ENCODE measurements at regions not wholly inside any gene's neighbourhood (a gene's known extent, or its start where the extent isn't known, plus 50 kb on each side); places are given as distances from the start of the nearest gene placed in this dataset.

DNA sequence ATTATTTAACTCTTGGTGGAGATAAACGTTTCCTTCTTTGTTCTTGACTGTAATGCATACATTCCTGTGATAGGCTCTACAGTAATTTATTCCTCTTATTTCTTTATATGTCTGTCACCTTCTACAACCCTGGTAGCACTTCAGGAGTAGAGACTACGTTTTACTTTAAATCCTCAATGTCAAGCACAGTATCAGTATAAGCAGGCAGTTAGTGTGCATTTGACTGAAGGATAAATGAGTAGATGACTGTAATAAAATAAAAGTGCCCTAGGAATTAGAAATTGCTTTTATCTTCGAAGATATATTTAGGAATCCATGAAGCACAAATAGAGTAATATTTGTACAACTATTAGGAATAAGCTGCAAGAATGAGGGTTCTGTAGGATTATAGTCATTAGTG is 599.6 kb upstream of the PRMT6 start (continued):
- TF ChIP-seq, protein P1, sequence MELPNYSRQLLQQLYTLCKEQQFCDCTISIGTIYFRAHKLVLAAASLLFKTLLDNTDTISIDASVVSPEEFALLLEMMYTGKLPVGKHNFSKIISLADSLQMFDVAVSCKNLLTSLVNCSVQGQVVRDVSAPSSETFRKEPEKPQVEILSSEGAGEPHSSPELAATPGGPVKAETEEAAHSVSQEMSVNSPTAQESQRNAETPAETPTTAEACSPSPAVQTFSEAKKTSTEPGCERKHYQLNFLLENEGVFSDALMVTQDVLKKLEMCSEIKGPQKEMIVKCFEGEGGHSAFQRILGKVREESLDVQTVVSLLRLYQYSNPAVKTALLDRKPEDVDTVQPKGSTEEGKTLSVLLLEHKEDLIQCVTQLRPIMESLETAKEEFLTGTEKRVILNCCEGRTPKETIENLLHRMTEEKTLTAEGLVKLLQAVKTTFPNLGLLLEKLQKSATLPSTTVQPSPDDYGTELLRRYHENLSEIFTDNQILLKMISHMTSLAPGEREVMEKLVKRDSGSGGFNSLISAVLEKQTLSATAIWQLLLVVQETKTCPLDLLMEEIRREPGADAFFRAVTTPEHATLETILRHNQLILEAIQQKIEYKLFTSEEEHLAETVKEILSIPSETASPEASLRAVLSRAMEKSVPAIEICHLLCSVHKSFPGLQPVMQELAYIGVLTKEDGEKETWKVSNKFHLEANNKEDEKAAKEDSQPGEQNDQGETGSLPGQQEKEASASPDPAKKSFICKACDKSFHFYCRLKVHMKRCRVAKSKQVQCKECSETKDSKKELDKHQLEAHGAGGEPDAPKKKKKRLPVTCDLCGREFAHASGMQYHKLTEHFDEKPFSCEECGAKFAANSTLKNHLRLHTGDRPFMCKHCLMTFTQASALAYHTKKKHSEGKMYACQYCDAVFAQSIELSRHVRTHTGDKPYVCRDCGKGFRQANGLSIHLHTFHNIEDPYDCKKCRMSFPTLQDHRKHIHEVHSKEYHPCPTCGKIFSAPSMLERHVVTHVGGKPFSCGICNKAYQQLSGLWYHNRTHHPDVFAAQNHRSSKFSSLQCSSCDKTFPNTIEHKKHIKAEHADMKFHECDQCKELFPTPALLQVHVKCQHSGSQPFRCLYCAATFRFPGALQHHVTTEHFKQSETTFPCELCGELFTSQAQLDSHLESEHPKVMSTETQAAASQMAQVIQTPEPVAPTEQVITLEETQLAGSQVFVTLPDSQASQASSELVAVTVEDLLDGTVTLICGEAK (IDR thresholded peaks at IDR 0.05; ENCODE audit: borderline replicate concordance) = no peak
- TF ChIP-seq NRF1 (conservative IDR thresholded peaks at IDR 0.05; ENCODE audit: low read depth, low read length) (no peak), HDAC2 (IDR thresholded peaks at IDR 0.05) (no peak), FOXK2 (IDR thresholded peaks at IDR 0.05) (no peak), MYC (IDR thresholded peaks at IDR 0.05; ENCODE audit: insufficient read depth, insufficient read length, insufficient replicate concordance, low read length, severe bottlenecking) (no peak)

DNA sequence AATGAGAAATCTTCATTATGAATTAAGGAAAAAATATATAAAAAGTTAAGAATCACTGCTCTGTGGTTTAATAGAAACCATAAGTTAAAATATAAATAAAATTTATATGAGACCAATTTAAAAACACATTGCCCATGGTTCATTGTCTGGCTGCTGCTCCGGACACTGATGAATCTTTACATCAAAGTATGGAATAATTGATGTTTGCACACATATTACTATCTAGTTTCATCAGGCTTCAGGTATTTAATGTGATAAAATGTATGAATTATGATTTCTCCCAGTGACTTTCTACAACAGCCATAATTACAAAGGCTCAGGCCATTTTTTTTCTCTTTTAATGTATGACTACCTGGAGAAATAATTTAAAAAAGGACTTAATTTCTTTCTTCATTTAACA is 599.1 kb upstream of the PRMT6 start:
- CTCF ChIA-PET = no interaction called here
- TF ChIP-seq DPF2 (IDR thresholded peaks at IDR 0.05) (no peak), SMAD5 (IDR thresholded peaks at IDR 0.05; ENCODE audit: low read depth) (no peak), MXI1 (IDR thresholded peaks at IDR 0.05; ENCODE audit: low read depth, low read length) (no peak), RB1 (IDR thresholded peaks at IDR 0.05; ENCODE audit: borderline replicate concordance) (no peak), BRCA1 (IDR thresholded peaks at IDR 0.05; ENCODE audit: low read depth, low read length) (no peak), CBX3 (IDR thresholded peaks at IDR 0.05; ENCODE audit: borderline replicate concordance, low read depth) (no peak)
- TF ChIP-seq, protein P2, sequence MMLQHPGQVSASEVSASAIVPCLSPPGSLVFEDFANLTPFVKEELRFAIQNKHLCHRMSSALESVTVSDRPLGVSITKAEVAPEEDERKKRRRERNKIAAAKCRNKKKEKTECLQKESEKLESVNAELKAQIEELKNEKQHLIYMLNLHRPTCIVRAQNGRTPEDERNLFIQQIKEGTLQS (IDR thresholded peaks at IDR 0.05; ENCODE audit: borderline replicate concordance, extremely low read depth, low read depth, low read length) = no peak
- TF ChIP-seq, protein P3, sequence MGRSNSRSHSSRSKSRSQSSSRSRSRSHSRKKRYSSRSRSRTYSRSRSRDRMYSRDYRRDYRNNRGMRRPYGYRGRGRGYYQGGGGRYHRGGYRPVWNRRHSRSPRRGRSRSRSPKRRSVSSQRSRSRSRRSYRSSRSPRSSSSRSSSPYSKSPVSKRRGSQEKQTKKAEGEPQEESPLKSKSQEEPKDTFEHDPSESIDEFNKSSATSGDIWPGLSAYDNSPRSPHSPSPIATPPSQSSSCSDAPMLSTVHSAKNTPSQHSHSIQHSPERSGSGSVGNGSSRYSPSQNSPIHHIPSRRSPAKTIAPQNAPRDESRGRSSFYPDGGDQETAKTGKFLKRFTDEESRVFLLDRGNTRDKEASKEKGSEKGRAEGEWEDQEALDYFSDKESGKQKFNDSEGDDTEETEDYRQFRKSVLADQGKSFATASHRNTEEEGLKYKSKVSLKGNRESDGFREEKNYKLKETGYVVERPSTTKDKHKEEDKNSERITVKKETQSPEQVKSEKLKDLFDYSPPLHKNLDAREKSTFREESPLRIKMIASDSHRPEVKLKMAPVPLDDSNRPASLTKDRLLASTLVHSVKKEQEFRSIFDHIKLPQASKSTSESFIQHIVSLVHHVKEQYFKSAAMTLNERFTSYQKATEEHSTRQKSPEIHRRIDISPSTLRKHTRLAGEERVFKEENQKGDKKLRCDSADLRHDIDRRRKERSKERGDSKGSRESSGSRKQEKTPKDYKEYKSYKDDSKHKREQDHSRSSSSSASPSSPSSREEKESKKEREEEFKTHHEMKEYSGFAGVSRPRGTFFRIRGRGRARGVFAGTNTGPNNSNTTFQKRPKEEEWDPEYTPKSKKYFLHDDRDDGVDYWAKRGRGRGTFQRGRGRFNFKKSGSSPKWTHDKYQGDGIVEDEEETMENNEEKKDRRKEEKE (IDR thresholded peaks at IDR 0.05) = no peak
- POLR2A ChIA-PET = no interaction called here
- WGBS (ENCODE audit: insufficient coverage, insufficient replicate concordance, low lambda C conversion rate, missing lambda C conversion rate) = 0% methylated on average over 1 of the region's 1 CpG
- Histone ChIP-seq H2AFZ (ENCODE audit: control insufficient read depth, low read depth, low read length) (no peak overlapping the region), H4K20me1 (ENCODE audit: control insufficient read depth, insufficient read depth) (no peaks in the 10 kb centered on the region), H3K4me3 (no peak overlapping the region), H3K27me3 (replicated peaks in 1 of 2; ENCODE audit: control insufficient read depth in 2 of 2, insufficient read depth in 2 of 2, low read length in 1 of 2) (no peaks in the 10 kb centered on the region), H3K4me1 (ENCODE audit: control insufficient read depth, insufficient read depth, low read length) (no peaks in the 10 kb centered on the region), H3K4me2 (ENCODE audit: control insufficient read depth, insufficient read depth) (no peak overlapping the region), H3K79me2 (ENCODE audit: control insufficient read depth, insufficient read depth, low read length) (no peaks in the 10 kb centered on the region), H3K9ac (ENCODE audit: control insufficient read depth, insufficient read depth, low read length) (no peak overlapping the region), H3K27ac (ENCODE audit: control insufficient read depth, insufficient read depth) (no peak overlapping the region), H3K9me3 (replicated peaks; ENCODE audit: control insufficient read depth, insufficient read depth, low read length) (no peaks in the 10 kb centered on the region), H3K36me3 (ENCODE audit: control insufficient read depth in 2 of 2, insufficient read depth in 2 of 2, low read length in 1 of 2) (no peaks in the 10 kb centered on the region)
- BruUV-seq (replicated peaks) = no TSS peak
- RAD21 ChIA-PET (ENCODE audit: unreplicated experiment) = no interaction called here
- intact Hi-C loops (cut with micrococcal nuclease; ENCODE audit: unreplicated experiment) (no loop called here), in situ Hi-C loops (cut with MboI) (no loop called here)
- no peak for ATAC-seq
- SMC1A ChIA-PET (ENCODE audit: uncharacterized antibody, unreplicated experiment) = no interaction called here
- no peak for DNase-seq (ENCODE audit: low read depth, low spot score)
- FAIRE-seq = no peak

Measured in GM12878 (cell line).